Activated T-cell treated with anti-CD3 and anti-CD28 coated beads for 1 hour (primary cell): ENCODE measurements at regions not wholly inside any gene's neighbourhood (a gene's known extent, or its start where the extent isn't known, plus 50 kb on each side); places are given as distances from the start of the nearest gene placed in this dataset.
"Not testable (repeated sequence)": the region's sequence is repeated elsewhere in the genome, so short reads cannot be mapped to it uniquely, and the experiment has no call there.

Experiments used
- DNase-seq: peaks from one replicate; pipeline ENCODE4 v3.0.0-alpha.2; 2020; ENCODE audit warnings: low read depth

DNA sequence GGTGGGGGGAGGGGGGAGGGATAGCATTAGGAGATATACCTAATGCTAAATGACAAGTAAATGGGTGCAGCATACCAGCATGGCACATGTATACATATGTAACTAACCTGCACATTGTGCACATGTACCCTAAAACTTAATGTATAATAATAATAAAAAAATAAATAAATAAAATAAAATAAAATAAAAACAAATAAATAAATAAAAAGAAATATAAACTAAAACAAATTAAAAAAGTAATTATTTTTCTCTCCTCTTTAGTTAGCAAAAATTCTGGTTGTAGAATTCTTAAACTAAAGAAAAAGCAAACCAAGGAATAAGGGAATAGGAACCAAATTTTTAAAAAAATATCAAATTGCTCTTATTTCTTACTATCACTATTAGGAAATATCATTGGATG, 267.3 kb downstream of the CCER1 start:
- DNase-seq: not testable (repeated sequence)

DNA sequence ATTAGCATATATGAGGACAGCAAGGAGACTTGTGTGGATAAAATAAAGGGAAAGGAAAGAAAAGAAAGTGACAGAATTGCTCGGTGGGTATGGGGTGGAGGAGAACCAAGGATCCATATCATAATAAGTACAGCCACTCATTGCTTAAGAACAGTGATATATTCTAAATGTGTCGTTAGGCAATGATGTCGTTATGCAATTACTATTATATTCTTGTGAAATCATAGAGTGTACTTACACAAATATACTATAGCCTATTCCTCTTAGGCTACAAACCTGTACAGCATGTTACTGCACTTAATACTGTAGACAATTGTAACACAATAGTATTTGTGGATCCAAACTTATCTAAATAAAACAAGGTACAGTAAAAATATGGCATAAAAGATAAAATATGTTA, 271.1 kb downstream of the CCER1 start:
- DNase-seq: no peak

- no peak for DNase-seq
These were observed 272.6 kb downstream of the CCER1 start for GRCh38 chr12:90682398-90682797.

GRCh38 chr12:90679674-90680073, 275.3 kb downstream of the CCER1 start:
- no peak for DNase-seq

DNA sequence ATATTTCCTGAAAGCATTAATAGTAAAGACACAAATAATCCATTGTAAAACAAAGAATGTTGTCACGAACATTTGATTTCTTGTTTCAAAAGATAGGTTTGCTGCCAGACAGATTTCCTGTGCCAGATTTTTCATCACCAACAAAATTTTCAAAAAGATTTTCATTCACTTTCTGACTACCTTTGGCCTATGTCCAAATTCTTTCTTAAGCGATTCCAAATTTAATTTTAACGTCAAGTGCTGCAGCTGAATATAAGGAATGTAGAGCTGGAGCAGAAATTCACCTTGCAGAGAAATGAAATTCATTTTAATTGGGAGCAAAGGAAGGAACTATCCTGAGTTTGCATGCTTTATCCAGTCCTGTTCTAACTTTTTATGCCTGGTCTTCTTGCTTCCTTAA, 277.4 kb downstream of the CCER1 start:
- no peak for DNase-seq

DNA sequence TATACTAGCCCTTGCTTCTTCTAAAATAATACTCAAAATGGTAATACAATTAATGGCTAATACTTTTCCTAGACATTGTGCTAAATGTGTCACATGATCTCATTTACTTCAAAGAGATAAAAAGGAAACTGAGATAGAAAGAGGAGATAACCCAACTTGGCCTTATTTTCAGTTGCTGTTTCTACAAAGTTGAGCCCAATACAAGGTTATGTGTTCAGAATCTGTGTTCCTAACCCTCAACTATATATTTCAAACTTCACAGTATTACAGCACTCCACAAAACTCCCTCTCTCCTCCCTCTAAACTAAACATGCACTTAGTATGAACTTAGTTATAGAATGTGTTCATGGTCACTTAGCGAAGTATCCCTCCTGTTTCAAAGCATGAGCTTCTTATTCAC, 277.9 kb downstream of the CCER1 start:
- no peak for DNase-seq

DNA sequence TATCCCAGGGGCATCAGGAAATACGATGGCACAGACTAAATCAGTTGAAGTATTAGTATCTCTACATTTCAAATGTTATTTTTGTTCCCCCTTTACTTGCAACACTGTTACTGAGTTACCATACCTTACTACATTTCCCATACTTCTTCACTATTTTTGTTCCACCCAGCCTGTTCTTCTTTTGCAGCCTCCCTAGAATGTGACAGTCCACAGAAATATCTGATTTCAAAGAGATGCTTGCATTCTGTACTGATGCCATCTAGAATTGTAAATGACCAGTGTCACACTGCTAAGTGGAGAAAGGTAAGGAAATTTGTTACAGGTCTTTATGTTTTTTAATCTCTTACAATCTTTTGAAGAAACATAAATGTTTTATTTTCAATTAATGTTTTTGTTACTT, 279.9 kb downstream of the CCER1 start:
- no peak for DNase-seq

GRCh38 chr12:90672081-90672480, 282.9 kb downstream of the CCER1 start:
- DNase-seq: no peak

GRCh38 chr12:90663949-90664348, 291.0 kb downstream of the CCER1 start:
- not testable (repeated sequence) for DNase-seq

- DNase-seq: no peak
These were observed 295.9 kb downstream of the CCER1 start for GRCh38 chr12:90659060-90659459.

GRCh38 chr12:90653040-90653439, 301.9 kb downstream of the CCER1 start:
- DNase-seq: no peak

- no peak for DNase-seq
These were observed 302.7 kb downstream of the CCER1 start for GRCh38 chr12:90652280-90652679.

DNA sequence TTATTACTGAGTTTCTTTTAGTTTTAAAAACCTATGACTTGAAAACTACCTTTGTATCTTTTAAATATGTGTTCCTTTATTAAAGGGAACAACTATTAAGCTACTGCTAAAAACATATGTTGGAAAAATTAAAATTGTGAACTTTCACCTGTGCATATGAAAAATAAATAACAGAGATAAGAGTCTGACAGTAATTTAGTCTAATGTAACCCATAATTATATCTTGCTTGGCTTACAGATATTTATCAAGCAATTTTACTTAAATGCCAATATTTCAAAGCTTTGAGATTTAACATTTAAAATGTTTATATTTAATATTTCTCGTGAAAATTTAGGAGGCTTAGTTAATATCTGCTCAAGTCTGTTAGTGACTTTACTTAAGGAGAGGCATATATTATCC, 309.8 kb downstream of the CCER1 start:
- DNase-seq: no peak

DNA sequence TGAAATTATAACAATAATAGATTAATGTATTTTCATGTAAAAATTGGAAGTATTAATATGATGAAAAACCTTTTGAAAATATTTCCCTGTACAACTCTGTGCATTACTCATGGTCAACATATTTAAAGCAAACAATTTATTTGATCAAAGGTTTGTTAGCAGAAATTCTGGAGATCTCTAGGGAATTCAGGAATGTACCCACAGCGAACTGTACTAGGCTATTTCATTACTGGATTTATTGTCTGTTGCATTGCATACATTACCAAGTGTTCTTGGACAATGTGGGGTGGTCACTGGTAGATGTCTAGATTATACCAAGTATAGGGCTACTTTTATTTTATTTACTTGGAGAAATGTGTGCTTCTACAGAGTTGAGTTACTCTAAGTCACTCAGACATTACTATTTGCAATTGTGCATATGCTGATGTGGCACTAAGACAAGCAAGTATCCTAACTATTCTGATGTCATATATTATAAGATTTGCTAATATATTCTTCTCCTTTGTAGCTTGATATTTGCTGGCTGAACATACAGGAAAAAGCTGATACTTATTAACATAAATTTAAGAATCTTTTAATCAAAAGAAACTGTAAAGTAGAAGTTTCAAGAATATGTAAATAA, 323.3 kb downstream of the CCER1 start:
- DNase-seq: no peak

DNA sequence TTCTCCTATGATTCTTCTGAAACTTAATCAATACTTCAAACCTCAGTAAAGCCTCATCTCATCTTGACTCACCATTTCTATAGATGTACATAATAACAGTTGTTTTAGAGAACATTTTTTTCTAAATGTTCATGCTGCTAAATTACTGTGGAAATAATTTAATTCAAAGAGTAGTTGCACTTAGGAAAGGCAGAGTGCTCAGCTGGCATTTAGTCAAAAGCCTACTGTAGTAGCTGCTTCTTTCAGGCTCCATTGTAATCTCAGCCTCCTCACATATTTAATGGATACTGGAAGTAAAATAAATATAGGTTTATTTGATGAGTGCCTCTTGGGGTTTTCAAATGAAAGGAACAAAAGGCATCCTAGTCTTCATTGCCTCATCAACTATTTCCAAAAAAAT, 325.0 kb downstream of the CCER1 start:
- DNase-seq: no peak

DNA sequence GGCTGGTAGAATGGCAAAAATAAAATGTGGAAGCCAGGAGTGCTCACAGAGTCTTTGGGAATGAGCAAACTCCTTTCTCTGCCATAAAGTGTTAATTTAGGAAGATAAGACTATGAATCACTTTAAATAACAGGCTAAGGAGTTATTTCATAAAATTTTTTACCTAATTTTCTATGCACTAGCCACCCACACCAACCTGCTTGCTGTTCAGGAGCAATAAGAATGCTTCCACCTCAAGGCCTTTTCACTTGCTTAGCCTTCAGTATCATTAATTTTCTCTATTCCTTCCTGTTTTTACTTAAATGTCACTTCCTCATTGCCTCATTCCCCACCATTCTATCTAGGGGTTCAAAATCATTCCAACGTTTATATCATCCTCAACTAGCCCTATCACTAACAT, 326.8 kb downstream of the CCER1 start:
- no peak for DNase-seq

- no peak for DNase-seq
These were observed 327.6 kb downstream of the CCER1 start for GRCh38 chr12:90627180-90627896.

DNA sequence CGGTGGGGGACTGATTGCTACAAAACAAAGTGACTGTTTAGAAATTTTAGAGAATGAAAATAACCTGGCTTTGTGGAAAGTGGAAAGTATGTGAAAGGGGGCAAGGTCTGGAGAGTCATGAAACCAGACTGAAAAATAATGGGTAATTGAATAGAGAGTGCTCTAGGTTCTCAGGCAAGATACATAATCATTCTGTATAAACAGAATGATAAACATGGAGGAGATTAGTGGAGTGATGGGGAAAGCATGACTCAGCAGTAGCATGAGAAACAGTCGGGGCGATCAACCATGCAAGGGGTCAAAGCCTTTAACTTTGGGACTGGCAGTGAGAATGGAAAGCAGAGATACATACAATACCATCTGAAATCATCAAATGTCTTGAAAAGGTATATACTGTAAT, 332.5 kb downstream of the CCER1 start:
- DNase-seq: no peak

DNA sequence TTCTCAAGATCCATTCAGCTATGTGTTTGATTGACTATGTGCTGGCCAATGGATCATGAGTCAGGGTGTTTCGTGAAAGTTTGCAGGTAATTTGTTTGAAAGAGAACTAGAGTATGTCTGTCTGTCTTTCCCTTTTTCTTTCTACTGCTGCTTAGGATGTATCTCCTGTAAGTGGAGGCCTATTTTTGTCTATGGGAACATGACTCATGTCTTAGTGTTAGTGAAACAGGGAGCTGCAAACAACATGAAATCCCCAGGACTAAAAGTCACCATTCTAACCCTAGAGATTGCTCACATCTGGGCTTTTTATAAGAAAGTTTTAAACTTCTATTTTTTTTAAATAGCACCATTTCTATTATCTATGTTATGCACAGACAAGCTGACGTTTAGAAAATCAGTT, 333.0 kb downstream of the CCER1 start:
- no peak for DNase-seq

DNA sequence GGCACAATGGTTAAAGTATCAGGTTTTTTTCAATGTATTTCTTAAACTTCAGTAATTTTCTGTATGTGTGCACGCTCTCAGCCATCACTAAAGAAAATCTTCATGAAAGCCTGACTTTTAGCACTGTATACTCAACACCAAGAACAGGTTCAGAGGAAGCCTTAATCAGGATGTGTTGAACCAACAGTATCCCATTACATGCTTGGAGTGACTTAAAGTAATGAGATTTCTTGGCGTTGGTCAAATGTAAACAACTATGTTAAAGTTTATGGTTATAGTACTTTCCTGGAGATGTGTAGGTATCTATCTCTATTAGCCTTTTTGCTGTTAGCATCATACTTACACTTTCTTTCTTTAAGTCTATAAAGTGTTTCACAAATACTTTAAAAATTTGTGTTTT, 335.0 kb downstream of the CCER1 start:
- no peak for DNase-seq

DNA sequence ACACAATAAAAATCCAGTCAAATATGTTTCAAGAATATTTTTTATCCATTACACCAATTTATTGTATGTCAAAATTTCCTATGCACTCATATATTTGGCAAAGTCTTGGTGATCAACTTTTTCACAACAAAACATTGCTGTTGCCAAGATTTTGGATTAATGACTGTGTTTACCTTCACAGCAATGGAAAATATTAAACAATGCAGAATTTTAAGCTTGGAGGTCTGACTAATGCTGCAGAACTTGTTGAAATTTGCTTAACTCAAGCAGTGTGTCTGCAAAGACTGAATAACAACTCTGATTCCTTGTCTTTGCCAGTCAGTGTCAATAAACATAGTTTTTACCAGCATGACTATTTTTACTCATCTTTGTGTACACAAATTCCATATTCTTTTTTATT, 336.4 kb downstream of the CCER1 start:
- DNase-seq: no peak

GRCh38 chr12:90611891-90612290, 343.1 kb downstream of the CCER1 start:
- DNase-seq: no peak

DNA sequence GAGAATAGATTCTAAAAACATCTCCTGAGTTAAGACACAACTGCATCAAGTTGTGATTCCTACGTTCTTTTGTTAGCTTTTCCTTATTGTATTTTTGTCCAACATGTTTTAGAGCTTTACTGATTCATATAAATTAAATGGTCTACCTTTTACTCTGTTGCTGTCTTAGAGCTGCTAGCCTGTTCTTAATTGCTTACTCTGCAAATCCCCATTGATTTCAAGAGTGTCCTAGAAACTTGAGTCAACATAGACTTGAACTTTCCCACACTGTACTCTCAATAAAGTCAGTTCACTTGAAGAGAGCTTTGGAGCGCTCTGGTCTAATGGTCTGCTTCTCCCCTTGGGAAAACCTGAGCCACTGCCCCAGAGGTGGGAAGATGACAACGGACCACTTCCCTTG, 343.9 kb downstream of the CCER1 start:
- no peak for DNase-seq
